ENCODE measurements at regions not wholly inside any gene's neighbourhood (a gene's known extent, or its start where the extent isn't known, plus 50 kb on each side); places are given as distances from the start of the nearest gene placed in this dataset.

DNA sequence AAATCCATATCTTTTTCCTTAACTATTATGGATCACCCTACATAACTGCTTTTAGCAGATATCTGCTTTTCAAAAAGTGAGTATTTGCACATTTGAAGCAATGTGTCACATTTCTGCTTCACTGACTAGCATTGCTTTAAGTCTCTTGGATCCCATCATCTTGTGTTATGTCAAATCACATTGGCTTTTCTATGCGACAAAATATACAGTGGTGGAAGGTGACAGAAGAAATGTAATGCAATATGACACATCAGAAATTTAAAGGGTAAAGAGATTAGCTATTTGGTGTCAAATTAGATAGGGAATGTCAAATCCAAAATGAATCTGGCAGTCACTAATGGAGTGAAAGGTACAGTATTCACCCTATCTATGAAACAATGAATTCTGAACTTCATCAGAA lies 1282.1 kb upstream of the PCDH20 start:
- intact Hi-C loops (cut with micrococcal nuclease) = no loop called here
- ATAC-seq = no peak
- no peaks in the 10 kb centered on the region for H3K79me2 ChIP-seq (ENCODE audit: insufficient read depth, low read length)
- no peaks in the 10 kb centered on the region for H3K36me3 ChIP-seq (ENCODE audit: control insufficient read depth in 1 of 2, insufficient read depth in 2 of 2, low read length in 2 of 2)
- no peak overlapping the region for H3K4me3 ChIP-seq (replicated peaks in 1 of 2; ENCODE audit: low read depth in 1 of 2, low read length in 2 of 2)
- H2AFZ ChIP-seq (ENCODE audit: low read depth, low read length, poor library complexity, severe bottlenecking) = peak overlapping the region; percentile 63
- no peak overlapping the region for H3K9ac ChIP-seq (ENCODE audit: low read length)
- ChIA-PET RAD21 (ENCODE audit: low non-redundant PET in 1 of 2, low total read pairs in 2 of 2, uncharacterized antibody in 2 of 2, unreplicated experiment in 2 of 2) (no interaction called here), CTCF (no interaction called here), POLR2A (no interaction called here)
- H3K4me2 ChIP-seq (ENCODE audit: low read length) = no peak overlapping the region
- BruUV-seq (replicated peaks) = no TSS peak
- no peak for DNase-seq (ENCODE audit: low read depth, low spot score)
- no peak for TF ChIP-seq POLR2AphosphoS5 (IDR thresholded peaks at IDR 0.05; ENCODE audit: low read depth, low read length)
- TF ChIP-seq ZFX (IDR thresholded peaks at IDR 0.05) = no peak
- TF ChIP-seq, protein P1, sequence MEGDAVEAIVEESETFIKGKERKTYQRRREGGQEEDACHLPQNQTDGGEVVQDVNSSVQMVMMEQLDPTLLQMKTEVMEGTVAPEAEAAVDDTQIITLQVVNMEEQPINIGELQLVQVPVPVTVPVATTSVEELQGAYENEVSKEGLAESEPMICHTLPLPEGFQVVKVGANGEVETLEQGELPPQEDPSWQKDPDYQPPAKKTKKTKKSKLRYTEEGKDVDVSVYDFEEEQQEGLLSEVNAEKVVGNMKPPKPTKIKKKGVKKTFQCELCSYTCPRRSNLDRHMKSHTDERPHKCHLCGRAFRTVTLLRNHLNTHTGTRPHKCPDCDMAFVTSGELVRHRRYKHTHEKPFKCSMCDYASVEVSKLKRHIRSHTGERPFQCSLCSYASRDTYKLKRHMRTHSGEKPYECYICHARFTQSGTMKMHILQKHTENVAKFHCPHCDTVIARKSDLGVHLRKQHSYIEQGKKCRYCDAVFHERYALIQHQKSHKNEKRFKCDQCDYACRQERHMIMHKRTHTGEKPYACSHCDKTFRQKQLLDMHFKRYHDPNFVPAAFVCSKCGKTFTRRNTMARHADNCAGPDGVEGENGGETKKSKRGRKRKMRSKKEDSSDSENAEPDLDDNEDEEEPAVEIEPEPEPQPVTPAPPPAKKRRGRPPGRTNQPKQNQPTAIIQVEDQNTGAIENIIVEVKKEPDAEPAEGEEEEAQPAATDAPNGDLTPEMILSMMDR (IDR thresholded peaks at IDR 0.05 in 2 of 3, conservative IDR thresholded peaks at IDR 0.05 in 1 of 3; ENCODE audit: borderline replicate concordance in 1 of 3, insufficient read depth in 1 of 3, low read depth in 2 of 3, low read length in 2 of 3) = no peak
- no peak for TF ChIP-seq CEBPB (IDR thresholded peaks at IDR 0.05; ENCODE audit: low read depth)
- TF ChIP-seq EGR1 (IDR thresholded peaks at IDR 0.05; ENCODE audit: low read depth) = no peak
- TF ChIP-seq SRF (IDR thresholded peaks at IDR 0.05; ENCODE audit: low read depth) = no peak
- TF ChIP-seq POLR2A (IDR thresholded peaks at IDR 0.05; ENCODE audit: borderline replicate concordance, extremely low read depth, insufficient read depth, insufficient read length) = no peak
- TF ChIP-seq SIN3A (IDR thresholded peaks at IDR 0.05; ENCODE audit: low read depth) = no peak
- no peak for TF ChIP-seq YY1 (IDR thresholded peaks at IDR 0.05; ENCODE audit: extremely low read depth, insufficient replicate concordance, low read depth, low read length)
- no peak for TF ChIP-seq RAD21 (IDR thresholded peaks at IDR 0.05; ENCODE audit: low read depth)
- H3K27me3 ChIP-seq (ENCODE audit: insufficient read depth, low read length) = no peaks in the 10 kb centered on the region
- H3K27ac ChIP-seq (ENCODE audit: low read depth, low read length) = no peak overlapping the region
- H3K9me3 ChIP-seq (ENCODE audit: control insufficient read depth in 1 of 2, insufficient read depth in 1 of 2, low read depth in 1 of 2, low read length in 2 of 2) = no peaks in the 10 kb centered on the region
- H4K20me1 ChIP-seq (ENCODE audit: insufficient read depth) = no peaks in the 10 kb centered on the region
- no peaks in the 10 kb centered on the region for H3K9me2 ChIP-seq (ENCODE audit: insufficient read depth)
- no peaks in the 10 kb centered on the region for H3K4me1 ChIP-seq (ENCODE audit: control insufficient read depth in 1 of 2, insufficient read depth in 2 of 2, low read length in 2 of 2)

DNA sequence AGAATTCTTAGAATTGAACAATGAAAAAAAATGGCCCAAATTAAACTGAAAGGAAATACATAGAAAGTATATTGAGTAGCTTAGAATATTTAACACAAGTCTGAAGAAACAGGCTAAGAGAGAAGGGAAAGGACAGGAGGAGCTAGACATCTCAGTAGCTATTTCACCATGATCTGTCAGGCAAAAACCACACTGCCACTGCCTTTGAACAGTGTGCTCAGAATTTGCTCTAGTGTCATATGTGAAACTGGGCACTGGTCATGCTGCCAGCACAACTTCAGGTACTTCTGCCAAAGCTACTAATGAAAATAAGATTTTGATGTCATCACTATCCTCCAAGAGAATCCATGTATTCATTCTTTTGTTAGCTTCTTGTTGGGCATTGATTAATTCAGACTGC lies 1280.8 kb upstream of the PCDH20 start:
- ATAC-seq (no peak), DNase-seq (ENCODE audit: low read depth, low spot score) (no peak)
- Histone ChIP-seq H2AFZ (ENCODE audit: low read depth, low read length, poor library complexity, severe bottlenecking) (peak overlapping the region; percentile 62), H3K79me2 (ENCODE audit: insufficient read depth, low read length) (no peaks in the 10 kb centered on the region), H3K4me3 (replicated peaks in 1 of 2; ENCODE audit: low read depth in 1 of 2, low read length in 2 of 2) (no peak overlapping the region), H3K4me2 (ENCODE audit: low read length) (no peak overlapping the region), H3K9ac (ENCODE audit: low read length) (no peak overlapping the region), H3K9me3 (ENCODE audit: control insufficient read depth in 1 of 2, insufficient read depth in 1 of 2, low read depth in 1 of 2, low read length in 2 of 2) (no peaks in the 10 kb centered on the region), H3K27ac (ENCODE audit: low read depth, low read length) (no peak overlapping the region), H3K36me3 (ENCODE audit: control insufficient read depth in 1 of 2, insufficient read depth in 2 of 2, low read length in 2 of 2) (no peaks in the 10 kb centered on the region), H3K9me2 (ENCODE audit: insufficient read depth) (no peaks in the 10 kb centered on the region), H4K20me1 (ENCODE audit: insufficient read depth) (no peaks in the 10 kb centered on the region), H3K4me1 (ENCODE audit: control insufficient read depth in 1 of 2, insufficient read depth in 2 of 2, low read length in 2 of 2) (no peaks in the 10 kb centered on the region), H3K27me3 (ENCODE audit: insufficient read depth, low read length) (no peaks in the 10 kb centered on the region)
- intact Hi-C loops (cut with micrococcal nuclease) = no loop called here
- no TSS peak for BruUV-seq (replicated peaks)
- CTCF ChIA-PET = no interaction called here
- POLR2A ChIA-PET = no interaction called here
- RAD21 ChIA-PET (ENCODE audit: low non-redundant PET in 1 of 2, low total read pairs in 2 of 2, uncharacterized antibody in 2 of 2, unreplicated experiment in 2 of 2) = no interaction called here
- TF ChIP-seq EZH2phosphoT487 (IDR thresholded peaks at IDR 0.05; ENCODE audit: borderline replicate concordance) (no peak), SIN3A (IDR thresholded peaks at IDR 0.05; ENCODE audit: low read depth) (no peak), CEBPB (IDR thresholded peaks at IDR 0.05; ENCODE audit: low read depth) (no peak), SRF (IDR thresholded peaks at IDR 0.05; ENCODE audit: low read depth) (no peak), SP1 (IDR thresholded peaks at IDR 0.05; ENCODE audit: low read depth) (no peak), RAD21 (IDR thresholded peaks at IDR 0.05; ENCODE audit: low read depth) (no peak), EGR1 (IDR thresholded peaks at IDR 0.05; ENCODE audit: low read depth) (no peak), ZFX (IDR thresholded peaks at IDR 0.05) (no peak)
- TF ChIP-seq, protein P2, sequence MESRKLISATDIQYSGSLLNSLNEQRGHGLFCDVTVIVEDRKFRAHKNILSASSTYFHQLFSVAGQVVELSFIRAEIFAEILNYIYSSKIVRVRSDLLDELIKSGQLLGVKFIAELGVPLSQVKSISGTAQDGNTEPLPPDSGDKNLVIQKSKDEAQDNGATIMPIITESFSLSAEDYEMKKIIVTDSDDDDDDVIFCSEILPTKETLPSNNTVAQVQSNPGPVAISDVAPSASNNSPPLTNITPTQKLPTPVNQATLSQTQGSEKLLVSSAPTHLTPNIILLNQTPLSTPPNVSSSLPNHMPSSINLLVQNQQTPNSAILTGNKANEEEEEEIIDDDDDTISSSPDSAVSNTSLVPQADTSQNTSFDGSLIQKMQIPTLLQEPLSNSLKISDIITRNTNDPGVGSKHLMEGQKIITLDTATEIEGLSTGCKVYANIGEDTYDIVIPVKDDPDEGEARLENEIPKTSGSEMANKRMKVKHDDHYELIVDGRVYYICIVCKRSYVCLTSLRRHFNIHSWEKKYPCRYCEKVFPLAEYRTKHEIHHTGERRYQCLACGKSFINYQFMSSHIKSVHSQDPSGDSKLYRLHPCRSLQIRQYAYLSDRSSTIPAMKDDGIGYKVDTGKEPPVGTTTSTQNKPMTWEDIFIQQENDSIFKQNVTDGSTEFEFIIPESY (IDR thresholded peaks at IDR 0.05; ENCODE audit: extremely low read depth, insufficient replicate concordance, low read length) = no peak
- TF ChIP-seq, protein P3, sequence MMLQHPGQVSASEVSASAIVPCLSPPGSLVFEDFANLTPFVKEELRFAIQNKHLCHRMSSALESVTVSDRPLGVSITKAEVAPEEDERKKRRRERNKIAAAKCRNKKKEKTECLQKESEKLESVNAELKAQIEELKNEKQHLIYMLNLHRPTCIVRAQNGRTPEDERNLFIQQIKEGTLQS (IDR thresholded peaks at IDR 0.05) = no peak
- TF ChIP-seq, protein P1 (IDR thresholded peaks at IDR 0.05 in 2 of 3, conservative IDR thresholded peaks at IDR 0.05 in 1 of 3; ENCODE audit: borderline replicate concordance in 1 of 3, insufficient read depth in 1 of 3, low read depth in 2 of 3, low read length in 2 of 3) = no peak

Data from HCT116 (cell line).